Stimulated activated CD4-positive, alpha-beta T cell treated with anti-CD3 and anti-CD28 coated beads, Interleukin-1b, Interleukin-23, amount 100 ng/mL, for 48 hours (primary cell): ENCODE measurements at regions not wholly inside any gene's neighbourhood (a gene's known extent, or its start where the extent isn't known, plus 50 kb on each side); places are given as distances from the start of the nearest gene placed in this dataset.

ENCODE experiments used
- DNase-seq: peaks from one replicate; pipeline ENCODE4 v3.0.0-alpha.2; 2020

DNA sequence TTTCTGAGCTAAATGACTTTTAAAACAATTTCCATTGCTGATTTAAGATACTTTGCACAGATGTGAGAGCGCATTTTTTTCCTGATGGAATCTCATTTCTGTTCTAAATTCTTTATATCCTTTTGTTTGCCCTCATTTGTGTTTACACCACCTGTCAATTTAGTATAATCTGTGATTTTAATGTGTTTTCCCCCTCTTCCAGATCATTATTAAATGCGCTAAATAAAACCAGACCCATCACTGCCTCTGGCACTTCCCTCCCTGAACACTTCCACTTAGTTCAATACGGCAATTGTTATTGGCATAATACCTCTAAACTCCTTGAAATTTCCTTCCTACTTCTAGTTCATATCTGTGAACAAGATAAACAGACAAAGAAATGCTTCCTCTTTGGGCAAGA is 186.9 kb upstream of the ADGRL2 start:
- no peak for DNase-seq

DNA sequence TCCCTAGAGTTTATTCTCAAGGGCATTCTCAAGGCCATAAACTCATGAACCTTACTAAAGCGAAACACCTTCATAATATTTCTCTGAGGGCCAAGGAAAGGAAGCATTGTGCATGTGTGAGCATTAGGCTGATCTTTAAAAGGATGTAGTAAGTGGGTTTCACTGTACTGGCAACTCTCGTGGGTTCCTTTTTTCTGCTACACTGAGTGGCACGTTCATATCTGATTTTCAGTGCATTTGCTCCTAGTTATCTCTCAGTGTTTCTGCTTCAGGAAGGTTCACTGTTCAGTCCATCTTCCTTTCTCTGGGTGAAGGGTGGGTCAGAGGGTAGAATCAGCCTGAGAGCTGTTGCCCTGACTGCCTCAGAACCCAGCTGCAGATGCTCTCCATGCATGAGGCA is 192.8 kb upstream of the ADGRL2 start:
- DNase-seq: no peak

DNA sequence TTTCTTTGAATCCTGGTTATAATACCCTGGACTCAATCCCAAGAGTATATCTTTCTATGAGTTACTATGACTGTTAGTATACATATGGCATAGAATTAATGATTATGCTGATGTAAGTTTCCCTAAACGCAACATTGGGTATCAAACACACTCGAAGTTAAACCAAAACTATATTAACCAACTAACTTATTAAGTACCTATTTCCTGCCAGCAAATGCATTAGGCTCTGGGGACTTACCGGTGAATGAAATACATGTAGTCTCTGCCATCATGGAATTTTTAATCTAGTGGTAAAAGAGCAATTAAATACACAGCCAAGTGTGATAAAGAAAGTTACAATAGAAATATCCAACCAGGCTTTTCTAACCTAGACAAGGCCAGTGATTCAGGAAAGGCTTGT is 193.6 kb upstream of the ADGRL2 start:
- no peak for DNase-seq

DNA sequence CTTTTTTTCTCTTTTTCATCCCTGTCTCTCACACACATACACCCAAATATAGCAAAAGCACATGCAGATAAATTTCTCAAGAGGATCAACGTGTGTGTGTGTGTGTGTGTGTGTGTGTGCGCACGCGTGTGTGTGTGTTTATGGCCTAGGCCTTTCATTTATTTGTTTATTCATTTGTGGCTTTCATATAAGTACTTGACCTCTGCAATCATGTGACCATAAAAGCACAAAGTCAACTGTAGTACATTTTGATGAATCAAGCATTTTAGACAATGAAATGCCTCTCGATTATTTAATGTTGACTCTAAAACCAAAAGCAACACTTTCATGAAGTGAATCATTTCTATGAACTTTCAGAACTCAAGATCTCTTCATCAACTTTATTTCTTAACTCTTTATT is 194.1 kb upstream of the ADGRL2 start:
- DNase-seq: no peak

DNA sequence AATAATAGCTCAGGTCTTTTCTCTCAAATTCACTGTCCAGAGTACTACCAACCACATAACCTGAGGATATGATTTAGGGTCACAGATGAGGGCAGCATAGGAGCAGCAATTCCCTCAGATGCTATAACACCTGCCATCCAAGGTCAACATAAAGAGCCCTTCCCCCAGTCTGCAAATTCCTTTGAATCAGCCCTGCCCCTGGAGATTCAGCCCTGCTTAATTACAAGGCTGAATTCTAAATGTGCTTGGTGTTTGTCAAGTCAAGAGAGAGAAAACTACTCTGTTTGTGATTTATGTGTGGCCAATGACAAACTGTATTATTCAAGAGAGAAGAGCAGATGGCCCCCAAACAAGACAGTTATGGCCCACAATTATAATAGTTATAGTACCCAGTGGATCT is 195.7 kb upstream of the ADGRL2 start:
- DNase-seq: no peak

DNA sequence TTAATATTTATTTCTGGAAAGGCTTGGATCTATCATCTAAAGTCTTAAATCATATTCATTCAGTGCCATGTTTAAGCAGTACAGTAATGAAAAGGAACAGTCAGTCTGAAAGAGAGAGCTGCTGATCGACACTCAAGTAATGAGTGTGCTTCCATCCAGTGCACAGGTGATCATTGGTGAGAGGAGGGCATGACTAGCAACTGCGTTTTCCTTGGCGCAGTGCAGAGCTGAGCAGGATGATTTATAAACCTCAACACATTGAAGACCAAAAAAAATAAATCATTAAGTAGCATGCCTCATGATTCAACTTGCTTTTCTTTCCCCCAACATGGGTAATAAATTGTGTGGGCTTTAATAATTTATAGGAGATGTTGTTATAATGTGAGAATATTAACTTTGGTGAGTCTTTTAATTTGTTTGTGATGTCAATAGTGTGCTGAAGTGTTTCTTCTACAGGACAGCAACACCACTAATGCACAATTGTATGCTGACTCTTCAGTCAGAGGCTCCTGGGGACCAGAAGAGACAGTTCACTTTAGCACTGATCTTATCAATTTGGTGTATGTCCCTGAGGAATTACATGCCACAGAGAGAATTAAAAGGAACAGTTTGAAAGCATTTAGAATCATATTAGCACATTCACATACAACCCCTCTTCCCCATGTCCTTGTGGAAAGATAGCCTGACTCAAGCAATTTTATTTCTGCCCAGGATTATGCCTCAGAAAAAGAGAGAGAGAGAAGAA is 199.7 kb upstream of the ADGRL2 start:
- DNase-seq: no peak

DNA sequence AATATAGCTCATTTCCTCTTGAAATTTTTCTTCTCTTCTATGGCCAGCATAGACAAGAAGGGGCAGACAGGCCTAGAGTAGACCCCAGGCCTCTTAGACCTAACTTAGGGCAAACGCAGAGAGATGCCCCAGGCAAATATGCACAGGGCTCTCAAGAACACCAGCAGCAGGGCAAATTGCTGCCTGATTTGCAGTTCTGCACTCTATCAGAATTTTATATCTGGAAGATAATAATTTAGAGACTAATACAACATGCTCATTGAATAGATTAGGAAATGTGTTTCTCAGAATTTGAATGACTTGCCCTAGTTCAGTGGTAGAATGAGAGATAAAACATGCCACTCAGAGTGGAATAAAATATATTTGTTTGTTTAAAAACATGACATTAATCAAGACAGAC is 200.4 kb upstream of the ADGRL2 start:
- DNase-seq: no peak

DNA sequence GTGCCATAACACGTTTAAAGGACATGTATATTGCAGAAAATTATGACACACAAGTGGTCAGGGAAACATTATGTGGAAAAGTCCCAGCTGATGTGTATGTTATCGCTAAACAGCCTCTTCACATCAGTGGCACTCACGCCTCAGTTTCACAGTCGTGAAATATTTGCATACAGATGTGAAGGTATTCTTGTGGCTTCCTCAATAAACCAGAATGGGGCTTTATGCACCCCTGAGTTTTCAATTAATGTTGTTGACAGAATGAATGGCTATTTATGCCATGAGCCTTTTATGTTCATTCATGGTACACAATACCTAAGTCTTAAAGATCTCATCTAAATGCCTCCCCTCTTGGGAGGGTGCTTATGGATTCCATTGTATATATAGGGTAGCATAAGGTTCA is 202.1 kb upstream of the ADGRL2 start:
- no peak for DNase-seq

DNA sequence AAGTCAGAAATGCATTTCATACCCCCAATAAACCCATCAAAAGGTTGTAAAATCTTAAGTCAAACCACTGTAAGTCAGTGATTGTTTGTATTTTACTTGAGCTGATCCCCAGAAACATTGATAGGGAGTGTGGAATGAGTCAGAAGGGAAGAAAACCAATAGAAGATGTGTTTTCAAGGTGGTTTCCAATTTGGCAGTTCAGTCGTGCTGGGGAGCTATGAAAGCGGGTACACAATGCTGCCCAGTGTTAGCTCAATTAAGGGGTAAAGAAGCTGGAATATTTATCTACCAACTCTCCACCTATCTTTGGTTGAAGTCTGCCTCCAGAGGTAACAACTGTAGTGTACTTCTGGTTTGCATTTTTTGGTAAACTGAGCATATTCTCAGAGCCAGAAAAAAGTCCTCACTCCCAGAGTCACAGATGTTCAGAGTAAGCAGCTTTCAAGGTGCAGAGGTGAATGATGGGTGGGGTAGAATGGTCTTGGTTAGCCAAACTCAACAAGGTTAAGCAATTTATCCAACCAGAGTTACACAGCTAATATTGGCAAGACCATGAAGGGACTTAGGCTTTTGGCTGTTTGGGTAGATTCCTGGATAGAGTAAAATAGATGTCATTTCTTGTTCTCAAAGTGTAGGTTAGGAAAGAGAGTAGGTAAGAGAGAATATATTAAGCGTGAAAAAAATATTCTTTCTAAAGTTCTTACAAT is 202.9 kb upstream of the ADGRL2 start:
- DNase-seq: no peak

DNA sequence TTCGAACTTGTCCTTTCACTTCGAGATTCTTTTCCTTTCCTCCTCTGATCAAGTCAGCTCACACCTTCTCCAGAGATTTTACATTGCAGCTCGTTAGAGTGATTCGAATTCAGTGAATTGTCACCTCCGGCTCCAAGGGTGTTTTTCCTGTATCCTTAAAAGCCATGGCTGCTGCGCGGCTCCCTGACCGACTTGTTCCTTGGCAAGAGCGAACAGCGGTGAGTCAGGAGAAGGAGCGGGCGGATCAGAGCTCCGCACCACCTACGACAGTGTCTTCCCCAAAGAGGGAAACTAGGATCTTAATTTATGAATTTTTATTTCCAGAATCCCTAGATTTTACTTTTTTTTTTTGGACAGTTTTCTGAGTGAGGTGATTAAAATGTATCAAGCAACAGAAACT is 204.4 kb upstream of the ADGRL2 start:
- DNase-seq: no peak

DNA sequence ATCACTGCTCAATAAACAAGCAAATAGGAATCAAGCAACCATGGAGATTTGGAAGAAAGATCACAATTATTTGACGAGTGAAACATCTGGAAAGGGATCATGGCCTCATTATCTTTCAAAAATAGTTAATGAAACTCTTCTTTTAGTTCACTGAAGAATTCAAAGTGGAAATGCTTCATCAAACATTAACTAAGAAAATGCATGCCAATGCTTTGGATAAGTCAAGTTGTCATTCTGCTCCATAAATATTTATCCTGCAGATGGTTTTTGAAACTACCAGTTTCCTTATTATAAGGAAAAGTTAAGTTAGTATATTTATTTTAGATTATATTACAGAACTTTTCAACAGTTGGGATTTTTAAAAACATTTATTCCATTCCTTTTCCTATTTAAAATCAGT is 206.5 kb upstream of the ADGRL2 start:
- DNase-seq: no peak

DNA sequence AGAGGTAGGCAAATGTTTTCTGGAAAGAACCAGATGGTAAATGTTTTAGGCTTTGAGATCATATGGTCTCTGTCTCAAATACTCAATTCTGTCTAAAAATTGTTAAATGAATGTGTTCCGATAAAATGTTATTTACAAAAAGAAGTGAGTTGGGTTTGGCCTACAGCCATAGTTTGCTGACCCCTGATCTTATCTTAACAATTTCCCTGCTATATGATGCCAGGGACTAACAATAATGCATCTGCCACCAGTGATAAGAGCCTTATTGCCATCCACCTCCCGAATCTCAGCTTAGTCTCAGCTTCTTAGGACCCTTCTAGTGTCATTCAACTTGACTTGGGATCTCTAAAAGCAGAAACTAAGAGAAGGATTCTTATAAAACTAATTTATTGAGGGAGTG is 208.5 kb upstream of the ADGRL2 start:
- no peak for DNase-seq

DNA sequence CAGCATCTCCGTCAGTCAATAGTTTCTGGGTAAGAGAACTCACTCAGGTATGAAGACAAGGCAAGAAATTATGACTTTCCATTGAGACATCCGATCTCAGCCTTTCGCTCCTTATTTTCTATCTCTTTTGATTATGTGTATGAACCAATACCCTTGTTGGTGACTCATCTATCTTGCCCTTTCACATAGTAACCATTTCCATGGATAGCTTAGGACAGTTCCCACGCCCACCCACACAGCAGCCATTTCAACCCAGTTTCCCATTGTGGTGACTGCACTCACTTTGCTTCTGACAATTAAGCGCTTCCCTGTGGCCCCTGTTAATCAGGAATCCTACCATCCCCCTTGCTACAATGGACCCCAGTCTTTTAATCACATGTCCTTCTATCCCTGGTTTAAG is 210.6 kb upstream of the ADGRL2 start:
- DNase-seq: no peak

DNA sequence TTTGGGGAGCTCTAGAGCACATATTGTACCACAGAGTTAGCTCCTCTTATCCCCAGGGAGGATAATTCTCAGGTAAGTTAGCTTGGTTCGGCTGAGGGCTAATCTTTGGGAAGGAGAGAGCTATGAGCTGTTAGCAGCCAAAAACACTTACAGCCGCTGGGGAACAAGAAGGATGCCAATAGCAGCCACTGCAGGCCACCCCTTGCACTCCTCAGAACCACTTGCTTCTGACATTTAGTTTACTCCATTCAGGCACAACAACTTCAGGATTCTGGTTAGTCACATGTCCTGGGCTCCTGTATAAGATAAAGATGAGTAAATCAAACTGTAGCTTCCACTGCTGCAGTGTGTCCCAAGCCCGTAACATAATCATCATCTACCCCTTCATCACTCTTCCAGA is 212.6 kb upstream of the ADGRL2 start:
- DNase-seq: no peak

DNA sequence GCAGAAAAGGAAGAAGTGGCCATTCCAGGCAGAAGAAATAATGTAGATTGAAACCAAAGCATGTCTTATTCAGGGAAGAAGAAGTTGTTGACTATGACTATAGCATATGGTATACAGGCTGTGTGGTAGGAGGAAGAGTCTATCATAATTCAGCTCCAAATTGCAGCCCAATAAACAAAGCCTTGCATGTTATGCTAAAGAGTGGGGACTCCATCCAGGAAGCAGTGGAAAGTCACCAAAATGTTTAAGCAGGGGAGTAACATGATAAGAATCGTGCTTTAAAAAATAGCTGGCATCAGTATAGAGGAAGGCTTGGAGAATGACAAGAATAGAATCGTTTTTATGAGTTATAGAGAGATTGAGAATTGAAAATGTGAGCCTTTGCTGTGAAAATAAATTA is 213.3 kb upstream of the ADGRL2 start:
- no peak for DNase-seq

DNA sequence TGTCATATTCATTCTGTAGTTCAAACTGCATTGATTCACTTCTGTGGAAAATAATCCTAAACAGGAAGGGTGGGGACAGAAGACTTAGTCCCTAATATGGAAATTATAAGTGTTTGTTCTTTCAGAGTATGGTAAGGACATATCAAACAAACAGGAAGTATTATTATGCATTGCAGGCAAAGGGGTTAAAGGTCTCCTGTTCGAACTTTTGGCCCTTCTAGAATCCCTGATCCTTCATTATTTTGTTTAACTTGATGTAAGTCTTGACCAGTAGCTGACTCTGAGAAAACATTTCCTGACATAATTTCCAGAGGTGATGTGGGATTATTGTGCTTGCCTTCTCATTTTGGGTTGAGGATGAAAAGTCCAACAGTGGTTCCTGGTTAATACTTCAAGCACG is 215.4 kb upstream of the ADGRL2 start:
- no peak for DNase-seq

DNA sequence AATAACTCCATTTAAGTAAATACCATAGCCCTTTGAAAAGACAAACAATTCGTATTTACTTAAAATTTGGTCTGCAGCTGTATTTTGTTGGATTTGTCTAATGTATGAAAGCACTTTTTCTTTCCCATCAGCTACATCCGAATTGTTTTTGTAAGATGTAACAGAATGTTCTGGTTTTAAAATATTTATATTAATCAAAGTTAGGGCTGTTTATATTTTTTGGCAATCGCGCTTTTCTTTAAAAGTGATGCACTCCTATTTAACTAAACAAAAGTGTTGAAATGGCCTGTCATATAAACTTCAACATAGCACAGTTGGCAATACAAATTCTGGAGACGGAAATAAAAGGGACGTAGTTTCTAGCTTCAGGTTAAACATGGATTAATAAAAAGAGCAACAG is 216.3 kb upstream of the ADGRL2 start:
- no peak for DNase-seq

DNA sequence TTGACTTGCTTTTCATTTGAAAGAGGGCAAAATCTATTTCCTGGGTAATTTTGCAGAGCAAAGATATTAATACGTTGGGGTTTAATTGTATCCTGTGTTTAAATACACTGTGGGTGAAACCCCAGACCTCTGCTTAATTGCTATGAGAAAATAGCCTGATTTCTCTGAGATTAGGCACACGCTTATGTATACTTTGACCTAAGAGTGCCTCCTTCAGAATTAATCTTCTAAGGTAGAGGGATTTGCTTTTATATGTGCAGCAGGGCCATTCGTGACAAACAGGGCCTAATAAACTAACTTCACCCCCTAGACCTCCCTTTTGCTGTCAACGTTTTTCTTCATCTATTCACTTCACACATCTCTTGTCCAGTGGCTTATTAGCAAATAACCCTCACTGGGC is 216.9 kb upstream of the ADGRL2 start:
- no peak for DNase-seq

DNA sequence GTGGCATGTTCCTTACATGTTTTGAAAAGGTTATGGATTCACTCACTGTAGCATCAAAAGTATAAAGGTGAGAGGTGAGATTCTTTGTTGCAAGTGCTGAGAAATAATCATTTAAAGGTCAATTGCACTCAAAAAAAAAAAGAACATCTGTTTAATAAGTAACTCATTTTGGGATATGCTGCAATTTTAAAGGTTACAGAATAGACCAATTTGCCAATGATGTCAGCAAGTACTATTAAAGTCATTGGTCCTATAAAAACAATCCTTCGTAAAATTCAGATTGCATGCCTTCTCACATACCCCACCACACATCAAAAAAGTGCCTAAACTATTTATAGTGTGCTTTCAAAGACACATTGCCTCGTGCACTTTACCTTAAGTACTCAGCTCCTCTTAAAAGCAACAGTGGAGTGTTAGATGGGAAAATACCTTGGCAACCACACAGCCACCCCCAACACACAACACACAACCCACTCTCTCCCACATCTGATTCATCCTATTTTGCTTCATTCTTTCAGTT is 218.2 kb upstream of the ADGRL2 start:
- no peak for DNase-seq

DNA sequence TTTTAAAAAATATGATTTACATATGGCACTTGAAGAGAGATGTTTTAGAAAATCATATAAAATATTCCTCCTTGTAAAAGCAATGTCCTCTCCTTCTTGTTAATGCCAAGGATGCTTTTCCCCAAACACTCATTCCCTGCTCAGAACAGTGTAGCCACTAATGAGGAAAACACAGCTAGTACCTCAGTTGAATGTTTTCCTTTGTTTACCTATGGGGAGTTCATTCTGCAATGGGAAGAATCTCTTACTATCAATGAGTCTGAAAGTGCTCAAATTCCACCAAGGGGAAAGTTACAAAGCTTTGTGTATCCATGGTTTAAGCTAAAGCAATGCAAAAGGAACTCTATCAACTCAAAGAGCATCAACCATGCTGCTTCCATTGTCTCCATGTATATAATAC is 221.9 kb upstream of the ADGRL2 start:
- no peak for DNase-seq

DNA sequence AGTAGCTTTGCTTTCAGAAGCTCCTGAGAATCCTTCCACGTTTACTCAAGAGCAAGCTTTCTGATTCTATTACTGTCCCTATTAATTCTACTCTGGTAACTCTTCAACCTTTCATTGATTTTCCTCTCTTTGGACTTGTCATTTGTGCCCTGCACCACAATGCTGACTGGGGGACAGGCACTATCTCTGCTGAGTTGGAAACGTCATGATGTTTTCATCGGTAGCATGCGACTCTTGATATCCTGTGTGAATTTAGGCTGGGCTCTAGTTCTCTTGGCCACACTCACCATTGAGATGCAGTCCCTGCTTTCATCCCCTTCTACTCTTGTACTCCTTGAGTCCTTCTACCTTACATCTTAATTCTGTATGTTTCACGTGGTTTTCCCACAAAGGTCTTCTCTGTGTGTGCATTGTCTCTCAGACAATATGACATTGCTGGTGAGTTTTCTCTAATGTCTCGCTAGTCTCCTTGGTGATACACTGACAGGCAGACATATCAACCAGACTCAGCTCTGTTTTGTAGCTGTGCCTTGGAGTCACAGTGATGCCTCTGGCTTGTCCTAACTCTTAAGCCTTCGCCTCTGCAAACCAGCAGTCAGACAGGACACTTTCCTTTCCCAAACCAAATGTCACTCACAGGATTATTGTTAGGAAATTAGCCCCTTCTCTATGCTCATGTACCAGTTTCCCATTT is 223.6 kb upstream of the ADGRL2 start:
- DNase-seq: no peak

DNA sequence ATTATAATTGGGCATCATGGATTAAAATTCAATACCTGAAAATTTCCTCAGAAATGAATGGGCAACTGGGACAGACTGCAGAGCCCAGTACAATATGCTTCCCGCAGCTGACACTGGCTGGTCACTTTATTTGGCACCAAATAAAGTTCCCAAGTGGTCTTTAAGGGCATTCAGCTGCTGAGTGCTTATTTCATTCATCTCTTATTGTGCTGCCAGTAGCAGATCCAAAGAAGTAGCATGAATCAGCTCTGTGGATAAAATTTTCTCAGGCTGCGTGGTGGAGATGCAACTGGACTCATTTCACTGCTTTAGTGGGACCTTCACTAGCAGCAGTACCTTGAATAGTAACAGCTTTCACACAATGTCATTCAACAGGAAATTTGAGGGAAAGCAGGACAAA is 226.3 kb upstream of the ADGRL2 start:
- no peak for DNase-seq

DNA sequence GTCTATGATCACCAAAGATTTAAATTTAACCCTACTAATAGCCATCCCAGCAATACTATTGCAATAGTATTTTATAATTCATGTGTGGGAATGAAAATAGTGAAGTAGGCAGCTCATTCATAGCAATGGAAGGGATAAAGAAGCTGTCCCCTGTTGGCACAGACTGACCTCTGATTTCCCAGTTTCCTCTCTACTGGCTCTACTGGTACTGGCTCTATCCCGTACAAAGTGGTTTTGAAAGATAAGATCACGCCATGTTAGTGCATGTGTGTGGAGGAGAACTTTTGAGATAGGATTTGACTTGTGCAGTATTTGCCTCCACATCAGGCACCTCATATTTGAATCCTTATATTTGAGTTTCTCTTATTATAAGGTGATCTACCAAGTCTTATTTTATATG is 227.3 kb upstream of the ADGRL2 start:
- no peak for DNase-seq

DNA sequence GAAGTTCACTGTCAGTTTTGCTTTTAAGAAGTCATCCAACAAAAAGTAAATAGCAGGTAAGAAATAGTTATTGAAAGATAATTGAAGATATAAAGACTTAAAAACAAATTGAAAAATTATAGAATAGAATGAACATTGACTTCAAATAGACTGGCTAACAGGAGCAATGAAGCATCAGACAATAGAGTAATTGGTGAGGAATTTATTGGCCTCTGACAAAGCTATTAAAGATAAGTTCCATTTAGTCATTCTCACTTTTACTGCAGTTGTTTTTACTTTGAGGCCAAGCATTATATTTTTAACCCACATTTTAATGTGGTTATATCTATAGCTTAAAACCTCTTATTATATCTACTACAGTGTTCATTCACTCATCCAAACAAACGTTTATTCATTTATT is 228.8 kb upstream of the ADGRL2 start:
- DNase-seq: no peak
